ENCODE measurements at regions not wholly inside any gene's neighbourhood (a gene's known extent, or its start where the extent isn't known, plus 50 kb on each side); places are given as distances from the start of the nearest gene placed in this dataset.
"Not testable (repeated sequence)": the region's sequence is repeated elsewhere in the genome, so short reads cannot be mapped to it uniquely, and the experiment has no call there.

- H3K27ac ChIP-seq = no peak overlapping the region
- H3K36me3 ChIP-seq = no peaks in the 10 kb centered on the region
- no peaks in the 10 kb centered on the region for H3K4me1 ChIP-seq
- in situ Hi-C loops (cut with MboI; ENCODE audit: low sequenced_read_pairs in 4 of 4) = no loop called here
- intact Hi-C loops (cut with DNase I; ENCODE audit: low total_unique reads) = no loop called here
- no peaks in the 10 kb centered on the region for H3K27me3 ChIP-seq
- no peaks in the 10 kb centered on the region for H3K9me3 ChIP-seq
- no peak overlapping the region for H3K4me3 ChIP-seq
- no peak for DNase-seq
- no peak for TF ChIP-seq CTCF (IDR thresholded peaks at IDR 0.05 in 4 of 5, conservative IDR thresholded peaks at IDR 0.05 in 1 of 5)
- no peak for ATAC-seq
Observed at GRCh38 chr2:220811952-220812570, 760.0 kb downstream of the EPHA4 start.

- Histone ChIP-seq H3K27ac (no peak overlapping the region), H3K36me3 (no peaks in the 10 kb centered on the region), H3K9me3 (no peaks in the 10 kb centered on the region), H3K27me3 (no peaks in the 10 kb centered on the region), H3K4me3 (no peak overlapping the region), H3K4me1 (no peaks in the 10 kb centered on the region)
- no peak for DNase-seq
- intact Hi-C loops (cut with DNase I; ENCODE audit: low total_unique reads) (no loop called here), in situ Hi-C loops (cut with MboI; ENCODE audit: low sequenced_read_pairs in 4 of 4) (no loop called here)
- TF ChIP-seq CTCF (IDR thresholded peaks at IDR 0.05 in 4 of 5, conservative IDR thresholded peaks at IDR 0.05 in 1 of 5) (no peak), POLR2A (IDR thresholded peaks at IDR 0.05) (no peak)
- no peak for ATAC-seq
Observed at GRCh38 chr2:220814441-220814840, 757.7 kb downstream of the EPHA4 start.

DNA sequence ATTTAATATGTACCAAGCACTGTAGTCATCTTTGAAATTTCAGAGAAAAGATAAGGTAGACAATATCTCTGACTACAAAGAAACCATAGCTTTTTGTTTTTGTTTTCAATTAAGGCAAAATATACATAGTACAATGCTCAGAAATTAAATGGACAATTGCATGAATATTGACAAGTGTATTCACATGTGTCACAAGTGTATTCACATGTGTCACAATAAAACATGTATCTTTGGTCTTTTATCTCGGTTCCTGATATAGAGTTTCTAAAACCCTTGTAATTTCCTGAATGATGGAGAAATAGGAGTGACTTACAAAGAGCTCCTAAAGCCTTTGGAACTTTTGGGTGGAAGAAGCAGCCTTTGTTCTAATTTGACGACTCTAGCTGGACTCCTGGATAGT, 756.4 kb downstream of the EPHA4 start:
- H3K4me1 ChIP-seq = no peaks in the 10 kb centered on the region
- in situ Hi-C loops (cut with MboI; ENCODE audit: low sequenced_read_pairs in 4 of 4) = no loop called here
- H3K27ac ChIP-seq = no peak overlapping the region
- H3K36me3 ChIP-seq = no peaks in the 10 kb centered on the region
- no peak overlapping the region for H3K4me3 ChIP-seq
- ATAC-seq (no peak), DNase-seq (no peak)
- no peaks in the 10 kb centered on the region for H3K27me3 ChIP-seq
- no peak for TF ChIP-seq POLR2A (IDR thresholded peaks at IDR 0.05)
- TF ChIP-seq CTCF (IDR thresholded peaks at IDR 0.05 in 4 of 5, conservative IDR thresholded peaks at IDR 0.05 in 1 of 5) = no peak
- intact Hi-C loops (cut with DNase I; ENCODE audit: low total_unique reads) = no loop called here
- no peaks in the 10 kb centered on the region for H3K9me3 ChIP-seq

- ATAC-seq = no peak
- TF ChIP-seq POLR2A (IDR thresholded peaks at IDR 0.05) (no peak), CTCF (IDR thresholded peaks at IDR 0.05 in 4 of 5, conservative IDR thresholded peaks at IDR 0.05 in 1 of 5) (no peak)
- intact Hi-C loops (cut with DNase I; ENCODE audit: low total_unique reads) = no loop called here
- no peak overlapping the region for H3K27ac ChIP-seq
- no peaks in the 10 kb centered on the region for H3K4me1 ChIP-seq
- H3K4me3 ChIP-seq = no peak overlapping the region
- H3K36me3 ChIP-seq = no peaks in the 10 kb centered on the region
- H3K27me3 ChIP-seq = no peaks in the 10 kb centered on the region
- DNase-seq = no peak
- in situ Hi-C loops (cut with MboI; ENCODE audit: low sequenced_read_pairs in 4 of 4) = no loop called here
- H3K9me3 ChIP-seq = no peaks in the 10 kb centered on the region
Observed at GRCh38 chr2:220821683-220822082, 750.4 kb downstream of the EPHA4 start.

- ATAC-seq; intact Hi-C loops (cut with DNase I; ENCODE audit: low total_unique reads); H3K27ac ChIP-seq; H3K4me3 ChIP-seq; H3K9me3 ChIP-seq; H3K27me3 ChIP-seq; in situ Hi-C loops (cut with MboI; ENCODE audit: low sequenced_read_pairs in 4 of 4); DNase-seq; H3K36me3 ChIP-seq; H3K4me1 ChIP-seq: not testable (repeated sequence)
Observed at GRCh38 chr2:220823590-220823989, 748.5 kb downstream of the EPHA4 start.

Data from gastrocnemius medialis (tissue), 4 donors.